ENCODE measurements at regions not wholly inside any gene's neighbourhood (a gene's known extent, or its start where the extent isn't known, plus 50 kb on each side); places are given as distances from the start of the nearest gene placed in this dataset.

DNA sequence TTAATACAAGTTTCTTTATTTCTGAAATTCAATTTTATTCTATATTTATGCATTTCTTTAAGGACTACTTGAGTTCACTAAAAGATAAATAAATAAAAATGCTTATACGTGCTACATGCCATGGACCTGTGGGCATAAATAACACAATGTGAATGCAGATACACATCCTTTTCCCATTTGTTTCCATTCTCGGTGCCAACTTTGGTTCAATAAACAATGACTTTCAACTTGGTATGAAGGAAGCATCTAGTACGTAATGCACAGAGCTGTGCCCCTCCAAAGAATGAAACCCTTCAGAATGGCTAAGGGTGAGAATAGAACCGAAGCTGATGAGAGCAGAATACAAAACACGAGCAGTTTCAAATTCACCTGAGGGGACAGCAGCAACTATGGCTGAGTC lies 409.3 kb downstream of the MTX2 start:
- no peak overlapping the region for H2AFZ ChIP-seq (ENCODE audit: low read length)
- no peak overlapping the region for H3K27ac ChIP-seq (ENCODE audit: extremely low read length, insufficient read depth, low read length)
- H3K4me2 ChIP-seq (ENCODE audit: low read depth, low read length) = no peak overlapping the region
- H3K4me3 ChIP-seq (replicated peaks in 1 of 3; ENCODE audit: insufficient read depth in 1 of 3, low read depth in 2 of 3, low read length in 3 of 3) = no peak overlapping the region
- in situ Hi-C loops (cut with HindIII; ENCODE audit: extremely low pct_ligation_motif_present, low pct_unique_long_range_greater_than_20kb) (no loop called here), intact Hi-C loops (cut with micrococcal nuclease; ENCODE audit: unreplicated experiment) (no loop called here)
- ATAC-seq (no peak), FAIRE-seq (no peak), DNase-seq (ENCODE audit: low spot score) (no peak)
- POLR2A ChIA-PET = no interaction called here
- no peaks in the 10 kb centered on the region for H4K20me1 ChIP-seq (ENCODE audit: insufficient read depth, low read length)
- CTCF ChIA-PET (ENCODE audit: low intra/inter-chr PET ratio, low total read pairs) = no interaction called here
- H3K9ac ChIP-seq (ENCODE audit: insufficient read depth, low read depth, low read length) = no peak overlapping the region
- H3K36me3 ChIP-seq (replicated peaks in 1 of 2; ENCODE audit: control insufficient read depth in 1 of 2, insufficient read depth in 2 of 2, low read length in 2 of 2) = no peaks in the 10 kb centered on the region
- peaks cover 0 to 16% of the 10 kb centered on the region in 2 experiments; a peak in 3 of 5 replicates for H3K27me3 ChIP-seq (ENCODE audit: control insufficient read depth in 1 of 2, insufficient read depth in 2 of 2, low read length in 2 of 2)
- H3K9me3 ChIP-seq (ENCODE audit: low read length) = no peaks in the 10 kb centered on the region
- TF ChIP-seq MXD4 (CRISPR knock-in tag; IDR thresholded peaks at IDR 0.05) = no peak
- TF ChIP-seq MAFF (IDR thresholded peaks at IDR 0.05; ENCODE audit: low read depth, low read length) = peak; percentile 20; the same call in 1 of the 2 replicates
- no peaks in the 10 kb centered on the region for H3K79me2 ChIP-seq (ENCODE audit: insufficient read depth, low read length)
- no TSS peak for BruUV-seq (replicated peaks)
- H3K4me1 ChIP-seq (ENCODE audit: insufficient read depth, low read length) = no peaks in the 10 kb centered on the region
- 2% methylated on average over 5 of the region's 5 CpGs for WGBS (ENCODE audit: low lambda C conversion rate)

- no peaks in the 10 kb centered on the region for H3K79me2 ChIP-seq (ENCODE audit: insufficient read depth, low read length)
- no peak overlapping the region for H3K4me3 ChIP-seq (replicated peaks in 1 of 3; ENCODE audit: insufficient read depth in 1 of 3, low read depth in 2 of 3, low read length in 3 of 3)
- no peak overlapping the region for H3K27ac ChIP-seq (ENCODE audit: extremely low read length, insufficient read depth, low read length)
- in situ Hi-C loops (cut with HindIII; ENCODE audit: extremely low pct_ligation_motif_present, low pct_unique_long_range_greater_than_20kb) = no loop called here
- no peaks in the 10 kb centered on the region for H4K20me1 ChIP-seq (ENCODE audit: insufficient read depth, low read length)
- H3K9ac ChIP-seq (ENCODE audit: insufficient read depth, low read depth, low read length) = no peak overlapping the region
- DNase-seq (ENCODE audit: low spot score) = no peak
- no peak overlapping the region for H3K4me2 ChIP-seq (ENCODE audit: low read depth, low read length)
- CTCF ChIA-PET (ENCODE audit: low intra/inter-chr PET ratio, low total read pairs) = no interaction called here
- no peaks in the 10 kb centered on the region for H3K36me3 ChIP-seq (replicated peaks in 1 of 2; ENCODE audit: control insufficient read depth in 1 of 2, insufficient read depth in 2 of 2, low read length in 2 of 2)
- H3K9me3 ChIP-seq (ENCODE audit: low read length) = no peaks in the 10 kb centered on the region
- intact Hi-C loops (cut with micrococcal nuclease; ENCODE audit: unreplicated experiment) = no loop called here
- ATAC-seq = no peak
- no TSS peak for BruUV-seq (replicated peaks)
- POLR2A ChIA-PET = no interaction called here
- H3K27me3 ChIP-seq (ENCODE audit: control insufficient read depth in 1 of 2, insufficient read depth in 2 of 2, low read length in 2 of 2) = peaks cover 0 to 16% of the 10 kb centered on the region in 2 experiments; a peak in 3 of 5 replicates
- no peaks in the 10 kb centered on the region for H3K4me1 ChIP-seq (ENCODE audit: insufficient read depth, low read length)
- 7% methylated on average over 2 of the region's 2 CpGs for WGBS (ENCODE audit: low lambda C conversion rate)
- H2AFZ ChIP-seq (ENCODE audit: low read length) = no peak overlapping the region
- no peak for FAIRE-seq
- TF ChIP-seq ZNF383 (CRISPR knock-in tag; IDR thresholded peaks at IDR 0.05; ENCODE audit: borderline replicate concordance) (no peak), ZNF770 (CRISPR knock-in tag; IDR thresholded peaks at IDR 0.05) (no peak), SIN3B (IDR thresholded peaks at IDR 0.05; ENCODE audit: low read length) (no peak), RBM39 (IDR thresholded peaks at IDR 0.05; ENCODE audit: low read depth, low read length, poor library complexity, severe bottlenecking) (no peak), ARNT (IDR thresholded peaks at IDR 0.05) (no peak), TBP (CRISPR knock-in tag; IDR thresholded peaks at IDR 0.05) (no peak), SNAPC5 (CRISPR knock-in tag; IDR thresholded peaks at IDR 0.05; ENCODE audit: borderline replicate concordance) (no peak), LRRFIP1 (CRISPR knock-in tag; conservative IDR thresholded peaks at IDR 0.05) (no peak), NFRKB (IDR thresholded peaks at IDR 0.05) (no peak), ZNF460 (CRISPR knock-in tag; IDR thresholded peaks at IDR 0.05; ENCODE audit: borderline replicate concordance) (no peak)
- TF ChIP-seq, protein P1, sequence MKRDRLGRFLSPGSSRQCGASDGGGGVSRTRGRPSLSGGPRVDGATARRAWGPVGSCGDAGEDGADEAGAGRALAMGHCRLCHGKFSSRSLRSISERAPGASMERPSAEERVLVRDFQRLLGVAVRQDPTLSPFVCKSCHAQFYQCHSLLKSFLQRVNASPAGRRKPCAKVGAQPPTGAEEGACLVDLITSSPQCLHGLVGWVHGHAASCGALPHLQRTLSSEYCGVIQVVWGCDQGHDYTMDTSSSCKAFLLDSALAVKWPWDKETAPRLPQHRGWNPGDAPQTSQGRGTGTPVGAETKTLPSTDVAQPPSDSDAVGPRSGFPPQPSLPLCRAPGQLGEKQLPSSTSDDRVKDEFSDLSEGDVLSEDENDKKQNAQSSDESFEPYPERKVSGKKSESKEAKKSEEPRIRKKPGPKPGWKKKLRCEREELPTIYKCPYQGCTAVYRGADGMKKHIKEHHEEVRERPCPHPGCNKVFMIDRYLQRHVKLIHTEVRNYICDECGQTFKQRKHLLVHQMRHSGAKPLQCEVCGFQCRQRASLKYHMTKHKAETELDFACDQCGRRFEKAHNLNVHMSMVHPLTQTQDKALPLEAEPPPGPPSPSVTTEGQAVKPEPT (CRISPR knock-in tag; IDR thresholded peaks at IDR 0.05; ENCODE audit: low read depth) = no peak
Measured at GRCh38 chr2:176679061-176679669, 409.9 kb downstream of the MTX2 start.

Measured in HepG2 (cell line).